ENCODE measurements at regions not wholly inside any gene's neighbourhood (a gene's known extent, or its start where the extent isn't known, plus 50 kb on each side); places are given as distances from the start of the nearest gene placed in this dataset.

- DNase-seq: peak; percentile 59
Observed at GRCh38 chr21:34022627-34023335, 50.6 kb upstream of the MRPS6 start.

GRCh38 chr21:34021726-34022125 lies 51.7 kb upstream of the MRPS6 start:
- DNase-seq: no peak

GRCh38 chr21:34020983-34021553 lies 52.3 kb upstream of the MRPS6 start:
- DNase-seq: no peak

GRCh38 chr21:34020005-34020847 lies 53.2 kb upstream of the MRPS6 start:
- DNase-seq: no peak

GRCh38 chr21:34019402-34019801 lies 54.0 kb upstream of the MRPS6 start:
- no peak for DNase-seq

- DNase-seq: no peak
Observed at GRCh38 chr21:34018910-34019309, 54.5 kb upstream of the MRPS6 start.

GRCh38 chr21:34018185-34018584 lies 55.2 kb upstream of the MRPS6 start:
- DNase-seq: no peak

GRCh38 chr21:34017039-34017961 lies 56.1 kb upstream of the MRPS6 start:
- DNase-seq: no peak

GRCh38 chr21:34012640-34013039 lies 60.7 kb upstream of the MRPS6 start:
- no peak for DNase-seq

- DNase-seq: no peak
Observed at GRCh38 chr21:34011660-34012059, 61.7 kb upstream of the MRPS6 start.

GRCh38 chr21:34009193-34009592 lies 64.2 kb upstream of the MRPS6 start:
- DNase-seq: peak; percentile 28

GRCh38 chr21:34008618-34009017 lies 64.8 kb upstream of the MRPS6 start:
- peak; percentile 86 for DNase-seq

- no peak for DNase-seq
Observed at GRCh38 chr21:34006611-34007168, 66.7 kb upstream of the MRPS6 start.

GRCh38 chr21:34004974-34005373 lies 68.4 kb upstream of the MRPS6 start:
- DNase-seq: no peak

- no peak for DNase-seq
Observed at GRCh38 chr21:34004013-34004938, 69.1 kb upstream of the MRPS6 start.

- no peak for DNase-seq
Observed at GRCh38 chr21:34003428-34003827, 70.0 kb upstream of the MRPS6 start.

GRCh38 chr21:34000375-34000774 lies 73.0 kb upstream of the MRPS6 start:
- no peak for DNase-seq

GRCh38 chr21:33998809-33999208 lies 74.6 kb upstream of the MRPS6 start:
- no peak for DNase-seq

GRCh38 chr21:33998402-33998801 lies 75.0 kb upstream of the MRPS6 start:
- DNase-seq: no peak

GRCh38 chr21:33997436-33997835 lies 75.9 kb upstream of the MRPS6 start:
- no peak for DNase-seq

GRCh38 chr21:33994373-33994772 lies 78.8 kb upstream of the ATP5PO start:
- no peak for DNase-seq
